ENCODE measurements at regions not wholly inside any gene's neighbourhood (a gene's known extent, or its start where the extent isn't known, plus 50 kb on each side); places are given as distances from the start of the nearest gene placed in this dataset.

- no peak overlapping the region for H2AFZ ChIP-seq (ENCODE audit: low read length)
- H4K20me1 ChIP-seq (ENCODE audit: insufficient read depth, low read length, poor library complexity, severe bottlenecking): no peaks in the 10 kb centered on the region
- peak overlapping the region; percentile 64 for H3K4me3 ChIP-seq (ENCODE audit: low read length, poor library complexity, severe bottlenecking)
- H3F3A ChIP-seq (ENCODE audit: low read depth): peaks cover 22% of the 10 kb centered on the region
- H3K9me2 ChIP-seq (replicated peaks; ENCODE audit: low read depth, low read length): no peaks in the 10 kb centered on the region
- peaks cover 63% of the 10 kb centered on the region for H3K4me1 ChIP-seq (ENCODE audit: insufficient read depth, low read length, poor library complexity, severe bottlenecking)
- H3K27me3 ChIP-seq (ENCODE audit: insufficient read depth, low read length, poor library complexity, severe bottlenecking): no peaks in the 10 kb centered on the region
- peak overlapping the region; percentile 76 for H3K9ac ChIP-seq (ENCODE audit: low read depth, low read length, poor library complexity, severe bottlenecking)
- TF ChIP-seq CTCF (conservative IDR thresholded peaks at IDR 0.05; ENCODE audit: low read length) (no peak), EZH2phosphoT487 (IDR thresholded peaks at IDR 0.05; ENCODE audit: borderline replicate concordance) (no peak)
- no peaks in the 10 kb centered on the region for H3K79me2 ChIP-seq (ENCODE audit: insufficient read depth, low read length)
- H3K36me3 ChIP-seq (ENCODE audit: insufficient read depth, low read length): peaks cover 9% of the 10 kb centered on the region; the same call in 1 of the 2 replicates
- peak overlapping the region; percentile 83 for H3K4me2 ChIP-seq (ENCODE audit: low read depth, low read length, poor library complexity, severe bottlenecking)
- no peaks in the 10 kb centered on the region for H3K9me3 ChIP-seq (ENCODE audit: insufficient read depth, low read depth, low read length)
These were observed 139.7 kb upstream of the SPRY1 start for GRCh38 chr4:123256901-123257300.

GRCh38 chr4:123257591-123257990 lies 139.0 kb upstream of the SPRY1 start:
- peak overlapping the region; percentile 64 for H3K4me3 ChIP-seq (ENCODE audit: low read length, poor library complexity, severe bottlenecking)
- H3K9ac ChIP-seq (ENCODE audit: low read depth, low read length, poor library complexity, severe bottlenecking): peak overlapping the region; percentile 76
- peaks cover 22% of the 10 kb centered on the region for H3F3A ChIP-seq (ENCODE audit: low read depth)
- peak overlapping the region; percentile 83 for H3K4me2 ChIP-seq (ENCODE audit: low read depth, low read length, poor library complexity, severe bottlenecking)
- peak overlapping the region; percentile 16 for H2AFZ ChIP-seq (ENCODE audit: low read length)
- H4K20me1 ChIP-seq (ENCODE audit: insufficient read depth, low read length, poor library complexity, severe bottlenecking): no peaks in the 10 kb centered on the region
- no peaks in the 10 kb centered on the region for H3K9me2 ChIP-seq (replicated peaks; ENCODE audit: low read depth, low read length)
- peaks cover 63% of the 10 kb centered on the region for H3K4me1 ChIP-seq (ENCODE audit: insufficient read depth, low read length, poor library complexity, severe bottlenecking)
- no peaks in the 10 kb centered on the region for H3K27me3 ChIP-seq (ENCODE audit: insufficient read depth, low read length, poor library complexity, severe bottlenecking)
- no peaks in the 10 kb centered on the region for H3K79me2 ChIP-seq (ENCODE audit: insufficient read depth, low read length)
- H3K36me3 ChIP-seq (ENCODE audit: insufficient read depth, low read length): peaks cover 9% of the 10 kb centered on the region; the same call in 1 of the 2 replicates
- H3K9me3 ChIP-seq (ENCODE audit: insufficient read depth, low read depth, low read length): no peaks in the 10 kb centered on the region
- TF ChIP-seq CTCF (conservative IDR thresholded peaks at IDR 0.05; ENCODE audit: low read length): no peak
- no peak for TF ChIP-seq EZH2phosphoT487 (IDR thresholded peaks at IDR 0.05; ENCODE audit: borderline replicate concordance)

- H3K9me3 ChIP-seq (ENCODE audit: insufficient read depth, low read depth, low read length): no peaks in the 10 kb centered on the region
- peaks cover 9% of the 10 kb centered on the region; the same call in 1 of the 2 replicates for H3K36me3 ChIP-seq (ENCODE audit: insufficient read depth, low read length)
- H2AFZ ChIP-seq (ENCODE audit: low read length): no peak overlapping the region
These were observed 136.6 kb upstream of the SPRY1 start for GRCh38 chr4:123259676-123260646.

More at GRCh38 chr4:123259676-123260646, 136.6 kb upstream of the SPRY1 start:
- no peak overlapping the region for H3K4me3 ChIP-seq (ENCODE audit: low read length, poor library complexity, severe bottlenecking)
- H3K79me2 ChIP-seq (ENCODE audit: insufficient read depth, low read length): no peaks in the 10 kb centered on the region
- H3K9ac ChIP-seq (ENCODE audit: low read depth, low read length, poor library complexity, severe bottlenecking): peak overlapping the region; percentile 30
- TF ChIP-seq EZH2phosphoT487 (IDR thresholded peaks at IDR 0.05; ENCODE audit: borderline replicate concordance): no peak
- no peak for TF ChIP-seq CTCF (conservative IDR thresholded peaks at IDR 0.05; ENCODE audit: low read length)
- H4K20me1 ChIP-seq (ENCODE audit: insufficient read depth, low read length, poor library complexity, severe bottlenecking): no peaks in the 10 kb centered on the region
- no peaks in the 10 kb centered on the region for H3K9me2 ChIP-seq (replicated peaks; ENCODE audit: low read depth, low read length)
- H3F3A ChIP-seq (ENCODE audit: low read depth): peaks cover 22% of the 10 kb centered on the region
- H3K27me3 ChIP-seq (ENCODE audit: insufficient read depth, low read length, poor library complexity, severe bottlenecking): no peaks in the 10 kb centered on the region
- H3K4me1 ChIP-seq (ENCODE audit: insufficient read depth, low read length, poor library complexity, severe bottlenecking): peaks cover 52% of the 10 kb centered on the region
- peak overlapping the region; percentile 5 for H3K4me2 ChIP-seq (ENCODE audit: low read depth, low read length, poor library complexity, severe bottlenecking)

All from Loucy (cell line).